H1 (cell line): ENCODE measurements at regions not wholly inside any gene's neighbourhood (a gene's known extent, or its start where the extent isn't known, plus 50 kb on each side); places are given as distances from the start of the nearest gene placed in this dataset.

Source experiments
- BCL11A ChIP-seq, 2 experiments: IDR thresholded peaks; one replicate each; pipeline ENCODE4 v1.6.1; 2011; ENCODE audit warnings: low read depth in 2 of 2, low read length in 2 of 2, mild to moderate bottlenecking in 2 of 2
- E2F6 ChIP-seq: IDR thresholded peaks from 2 replicates; pipeline ENCODE4 v1.6.1; 2012; ENCODE audit warnings: inconsistent platforms
- HDAC6 ChIP-seq: IDR thresholded peaks from one replicate; pipeline ENCODE4 v1.7.1; 2012; ENCODE audit warnings: low read depth, mild to moderate bottlenecking, inconsistent platforms, low read length, moderate library complexity
- POLR2AphosphoS5 ChIP-seq: IDR thresholded peaks from 2 replicates; pipeline ENCODE4 v1.6.1; 2011; ENCODE audit warnings: low read depth, low read length
- SP4 ChIP-seq: IDR thresholded peaks from 2 replicates; pipeline ENCODE4 v1.6.1; 2012; ENCODE audit warnings: low read length, inconsistent platforms
- YY1 ChIP-seq: IDR thresholded peaks from 2 replicates; pipeline ENCODE4 v1.6.1; 2011; ENCODE audit warnings: low read depth, mild to moderate bottlenecking, low read length
- TF ChIP-seq, protein P1 (sequence below), 3 experiments: IDR thresholded peaks; 1 replicate in 2 of 3; 2 replicates in 1 of 3; pipeline versions ENCODE4 v1.5.1 to v1.6.1; 2011; ENCODE audit warnings: low read length in 3 of 3, mild to moderate bottlenecking in 3 of 3, inconsistent platforms in 2 of 3, low read depth in 1 of 3, moderate library complexity in 1 of 3; ENCODE audit not compliant: insufficient read depth in 1 of 3; ENCODE audit errors: control extremely low read depth in 1 of 3

GRCh38 chr6:28010526-28010925 lies 53.5 kb downstream of the OR2B6 start (continued):
- TF ChIP-seq, protein P1, sequence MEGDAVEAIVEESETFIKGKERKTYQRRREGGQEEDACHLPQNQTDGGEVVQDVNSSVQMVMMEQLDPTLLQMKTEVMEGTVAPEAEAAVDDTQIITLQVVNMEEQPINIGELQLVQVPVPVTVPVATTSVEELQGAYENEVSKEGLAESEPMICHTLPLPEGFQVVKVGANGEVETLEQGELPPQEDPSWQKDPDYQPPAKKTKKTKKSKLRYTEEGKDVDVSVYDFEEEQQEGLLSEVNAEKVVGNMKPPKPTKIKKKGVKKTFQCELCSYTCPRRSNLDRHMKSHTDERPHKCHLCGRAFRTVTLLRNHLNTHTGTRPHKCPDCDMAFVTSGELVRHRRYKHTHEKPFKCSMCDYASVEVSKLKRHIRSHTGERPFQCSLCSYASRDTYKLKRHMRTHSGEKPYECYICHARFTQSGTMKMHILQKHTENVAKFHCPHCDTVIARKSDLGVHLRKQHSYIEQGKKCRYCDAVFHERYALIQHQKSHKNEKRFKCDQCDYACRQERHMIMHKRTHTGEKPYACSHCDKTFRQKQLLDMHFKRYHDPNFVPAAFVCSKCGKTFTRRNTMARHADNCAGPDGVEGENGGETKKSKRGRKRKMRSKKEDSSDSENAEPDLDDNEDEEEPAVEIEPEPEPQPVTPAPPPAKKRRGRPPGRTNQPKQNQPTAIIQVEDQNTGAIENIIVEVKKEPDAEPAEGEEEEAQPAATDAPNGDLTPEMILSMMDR (IDR thresholded peaks at IDR 0.05; ENCODE audit: control extremely low read depth in 1 of 3, insufficient read depth in 1 of 3, low read depth in 1 of 3, low read length in 3 of 3), result no peak
- TF ChIP-seq HDAC6, result no peak
- TF ChIP-seq POLR2AphosphoS5, result no peak
- no peak for TF ChIP-seq BCL11A (IDR thresholded peaks at IDR 0.05; ENCODE audit: low read depth in 2 of 2, low read length in 2 of 2)
- no peak for TF ChIP-seq YY1
- no peak for TF ChIP-seq E2F6
- TF ChIP-seq SP4, result no peak
